GM12872 (cell line): ENCODE measurements at regions not wholly inside any gene's neighbourhood (a gene's known extent, or its start where the extent isn't known, plus 50 kb on each side); places are given as distances from the start of the nearest gene placed in this dataset.

Source experiments
- TF ChIP-seq, protein P1 (sequence below): IDR thresholded peaks from 3 replicates; pipeline ENCODE4 v1.5.1; 2011; ENCODE audit warnings: low read depth, mild to moderate bottlenecking, low read length, moderate library complexity; ENCODE audit not compliant: insufficient read depth

DNA sequence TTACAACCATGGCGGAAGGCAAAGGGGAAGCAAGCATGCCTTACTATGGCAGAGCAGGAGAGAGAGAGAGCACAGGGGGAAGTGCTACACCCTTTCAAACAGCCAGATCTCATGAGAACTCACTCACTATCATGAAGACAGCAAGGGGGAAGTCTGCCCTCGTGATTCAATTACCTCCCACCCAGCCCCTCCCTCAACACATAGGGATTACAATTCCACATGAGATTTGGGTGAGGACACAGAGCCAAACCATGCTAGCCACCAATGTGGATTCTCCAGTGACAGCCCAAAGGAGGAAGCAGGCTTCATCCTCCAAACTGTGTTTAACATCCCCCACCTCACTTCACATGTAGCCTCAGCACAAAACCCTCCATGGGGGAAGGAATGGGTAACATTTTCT lies 563.7 kb downstream of the CDK5RAP2 start:
- TF ChIP-seq, protein P1, sequence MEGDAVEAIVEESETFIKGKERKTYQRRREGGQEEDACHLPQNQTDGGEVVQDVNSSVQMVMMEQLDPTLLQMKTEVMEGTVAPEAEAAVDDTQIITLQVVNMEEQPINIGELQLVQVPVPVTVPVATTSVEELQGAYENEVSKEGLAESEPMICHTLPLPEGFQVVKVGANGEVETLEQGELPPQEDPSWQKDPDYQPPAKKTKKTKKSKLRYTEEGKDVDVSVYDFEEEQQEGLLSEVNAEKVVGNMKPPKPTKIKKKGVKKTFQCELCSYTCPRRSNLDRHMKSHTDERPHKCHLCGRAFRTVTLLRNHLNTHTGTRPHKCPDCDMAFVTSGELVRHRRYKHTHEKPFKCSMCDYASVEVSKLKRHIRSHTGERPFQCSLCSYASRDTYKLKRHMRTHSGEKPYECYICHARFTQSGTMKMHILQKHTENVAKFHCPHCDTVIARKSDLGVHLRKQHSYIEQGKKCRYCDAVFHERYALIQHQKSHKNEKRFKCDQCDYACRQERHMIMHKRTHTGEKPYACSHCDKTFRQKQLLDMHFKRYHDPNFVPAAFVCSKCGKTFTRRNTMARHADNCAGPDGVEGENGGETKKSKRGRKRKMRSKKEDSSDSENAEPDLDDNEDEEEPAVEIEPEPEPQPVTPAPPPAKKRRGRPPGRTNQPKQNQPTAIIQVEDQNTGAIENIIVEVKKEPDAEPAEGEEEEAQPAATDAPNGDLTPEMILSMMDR = no peak

DNA sequence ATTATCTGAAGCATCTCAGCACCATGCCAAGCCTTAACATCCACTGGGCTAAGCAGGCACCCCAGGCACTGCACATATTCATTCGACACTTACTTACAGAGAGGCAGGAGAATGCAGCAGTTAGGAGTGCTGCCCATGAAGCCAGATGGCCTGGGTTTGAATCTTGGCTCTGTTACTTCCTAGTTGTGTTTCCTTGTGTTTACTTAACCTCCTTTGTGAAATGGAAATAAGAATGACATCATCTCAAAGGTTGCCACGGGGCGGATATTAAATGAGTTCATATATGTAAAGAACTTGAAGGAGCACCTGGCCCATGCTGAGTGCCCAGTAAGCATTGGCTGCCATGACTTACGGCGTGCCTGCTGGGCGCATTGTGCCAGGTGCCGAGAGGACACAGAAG lies 565.2 kb downstream of the CDK5RAP2 start:
- TF ChIP-seq, protein P1 = no peak

DNA sequence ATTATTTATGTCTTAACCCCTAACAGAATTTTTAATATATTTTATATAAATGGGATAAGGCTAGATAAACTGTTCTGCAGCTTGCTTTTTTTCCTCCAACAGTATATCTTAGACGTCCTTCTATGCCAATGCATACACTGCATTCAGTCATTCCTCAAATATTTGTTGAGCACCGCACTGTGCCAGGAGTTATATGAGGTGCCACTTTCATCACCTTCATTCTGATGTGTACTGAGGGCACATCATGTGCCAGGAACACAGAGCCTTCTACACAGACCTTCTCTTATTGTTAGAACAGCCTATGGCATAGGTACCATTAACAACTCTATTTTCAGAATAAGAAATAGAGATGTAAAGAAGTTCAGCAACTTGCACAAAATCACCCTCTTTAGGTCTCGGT lies 570.1 kb downstream of the CDK5RAP2 start:
- TF ChIP-seq, protein P1 = no peak

DNA sequence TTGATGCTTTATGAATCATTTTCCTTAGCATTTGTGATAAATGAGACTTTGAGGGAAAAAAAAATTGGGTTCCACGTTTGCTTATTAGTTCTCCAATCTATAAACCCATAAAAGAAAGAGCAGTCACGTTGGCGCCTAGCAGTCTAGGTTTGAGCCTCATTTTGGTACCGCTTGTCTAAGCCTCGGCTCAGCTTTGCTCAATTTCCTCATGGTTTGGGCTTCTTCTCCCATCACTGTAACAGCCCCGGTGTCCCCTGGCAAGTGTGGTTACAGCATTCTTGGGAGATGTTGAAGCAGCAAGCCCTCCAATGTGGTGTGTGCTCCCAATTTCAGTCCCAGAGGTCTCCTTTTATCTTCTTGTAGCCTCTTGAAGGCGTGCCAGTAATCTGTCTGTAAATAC lies 578.4 kb downstream of the CDK5RAP2 start:
- TF ChIP-seq, protein P1 = no peak

DNA sequence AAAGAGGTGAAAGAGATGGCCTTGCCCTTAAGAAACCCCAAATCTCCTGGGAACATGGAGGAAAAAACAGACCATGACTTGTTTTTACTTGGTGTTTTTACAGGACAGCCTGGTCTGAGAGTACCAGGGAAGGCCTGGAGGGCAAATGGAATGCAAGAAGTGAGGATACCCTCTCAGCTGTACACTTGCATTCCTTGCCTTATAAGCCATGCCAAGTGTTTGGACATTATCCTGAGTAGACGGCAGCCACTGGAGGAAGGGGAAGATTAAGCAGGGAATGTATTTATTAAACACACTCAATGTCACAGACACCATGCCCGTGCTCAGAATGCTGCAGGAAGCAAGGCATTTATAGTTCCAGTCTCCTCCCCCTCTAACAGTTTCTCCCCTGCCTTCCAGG lies 581.4 kb downstream of the CDK5RAP2 start:
- TF ChIP-seq, protein P1 = no peak

DNA sequence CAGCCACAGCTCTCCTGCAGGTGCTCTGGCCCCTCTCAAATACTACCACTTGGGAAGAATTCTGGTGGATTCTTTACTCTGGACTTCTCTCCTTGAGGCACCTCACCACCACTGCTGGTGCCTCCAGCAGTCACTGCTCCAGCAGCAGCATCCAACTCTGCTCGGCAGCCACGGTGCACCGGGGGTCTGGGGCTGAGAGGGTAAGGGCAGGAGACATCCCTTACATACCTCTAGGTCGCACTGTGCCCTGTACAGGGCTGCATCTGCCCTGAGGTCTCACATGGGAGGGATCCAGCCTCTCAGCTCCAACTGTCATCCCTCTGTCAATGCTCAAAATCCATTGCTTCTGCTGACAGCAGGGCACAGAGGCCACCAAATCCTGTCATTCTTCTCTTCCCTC lies 588.2 kb downstream of the CDK5RAP2 start:
- TF ChIP-seq, protein P1 = no peak

DNA sequence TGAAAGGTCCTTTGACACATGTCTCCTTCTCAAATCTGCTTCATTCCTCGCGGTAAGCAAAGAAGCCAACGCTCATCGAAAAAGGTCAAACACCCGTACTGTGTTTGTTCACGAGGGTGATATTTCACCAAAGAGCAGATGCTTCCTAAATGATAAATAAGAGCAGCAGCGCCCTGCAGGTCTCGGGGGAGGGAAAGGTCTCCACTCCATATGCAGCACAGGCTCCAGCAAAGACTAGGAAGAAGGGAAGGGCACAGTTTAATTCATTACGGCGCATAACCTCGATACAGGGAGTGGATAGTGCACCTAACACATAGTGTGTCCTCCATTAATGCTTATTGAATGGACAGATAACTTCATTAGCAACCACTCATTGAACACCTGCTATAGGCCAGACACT lies 593.3 kb downstream of the CDK5RAP2 start:
- TF ChIP-seq, protein P1 = no peak

DNA sequence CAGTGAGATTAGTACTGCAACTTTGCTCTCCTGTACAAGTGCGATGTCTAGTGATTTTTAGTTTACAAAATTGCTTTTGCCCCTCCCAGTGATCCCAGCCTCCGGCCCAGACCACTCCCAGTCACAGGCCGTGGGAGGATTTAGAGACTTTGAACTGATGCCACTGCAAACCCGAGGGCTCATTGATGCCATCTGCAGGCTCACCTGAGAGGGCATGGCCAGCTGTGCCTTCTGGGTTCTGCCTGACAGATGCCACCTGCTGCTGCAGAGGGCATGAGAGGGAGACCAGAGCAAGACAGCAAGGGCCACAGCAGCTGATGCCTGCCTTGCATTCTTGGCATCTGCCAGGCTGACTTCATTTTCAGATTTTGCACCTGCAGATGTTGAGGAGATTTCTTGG lies 593.8 kb downstream of the CDK5RAP2 start:
- TF ChIP-seq, protein P1 = no peak
